Kidney (tissue), 13 donors: ENCODE measurements at regions not wholly inside any gene's neighbourhood (a gene's known extent, or its start where the extent isn't known, plus 50 kb on each side); places are given as distances from the start of the nearest gene placed in this dataset.

Source experiments
- DNase-seq, 5 donors: peaks; one replicate each; pipeline ENCODE4 v3.0.0-alpha.2; 2013 to 2020
- FAIRE-seq: peaks from 2 replicates; lab custom pipeline; 2012; peaks lifted over from hg19 to GRCh38; lab: Jason Lieb, UNC
- H3K27ac ChIP-seq, 2 donors: one replicate each; pipeline ENCODE4 v1.7.0; 2013; ENCODE audit warnings: low read depth in 2 of 2, low read length in 2 of 2, inconsistent platforms in 1 of 2
- H3K27me3 ChIP-seq: one replicate; pipeline ENCODE4 v1.7.1; 2013; ENCODE audit warnings: low read length, inconsistent platforms; ENCODE audit not compliant: control insufficient read depth, insufficient read depth
- H3K36me3 ChIP-seq, 3 donors: one replicate each; pipeline versions ENCODE4 v1.7.0 to v1.7.1; 2013; ENCODE audit warnings: low read length in 3 of 3, control low read depth in 1 of 3, inconsistent platforms in 1 of 3; ENCODE audit not compliant: insufficient read depth in 3 of 3, control insufficient read depth in 2 of 3
- H3K4me1 ChIP-seq, 3 donors: one replicate each; pipeline versions ENCODE4 v1.7.0 to v1.7.1; 2013; ENCODE audit warnings: low read length in 3 of 3, inconsistent platforms in 1 of 3, low read depth in 1 of 3; ENCODE audit not compliant: control insufficient read depth in 2 of 3, insufficient read depth in 2 of 3
- H3K4me3 ChIP-seq, 3 donors: one replicate each; pipeline versions ENCODE4 v1.7.0 to v1.8.1; 2013; ENCODE audit warnings: low read length in 3 of 3, control low read depth in 1 of 3, inconsistent platforms in 1 of 3
- H3K9ac ChIP-seq, 3 donors: one replicate each; pipeline versions ENCODE4 v1.7.0 to v1.7.1; 2013; ENCODE audit warnings: low read length in 3 of 3, control low read depth in 1 of 3, inconsistent platforms in 1 of 3
- H3K9me3 ChIP-seq, 3 donors: one replicate each; pipeline versions ENCODE4 v1.7.0 to v1.7.1; 2013; ENCODE audit warnings: low read length in 3 of 3, control low read depth in 1 of 3, inconsistent platforms in 1 of 3; ENCODE audit not compliant: control insufficient read depth in 2 of 3, insufficient read depth in 1 of 3
- intact Hi-C: fragments of 100-400 bp; cut with DNase I; formaldehyde crosslinking; loops from one replicate; pipeline ENCODE4 v1.11.1; 2022
- TF ChIP-seq, protein P1 (sequence below): IDR thresholded peaks from 3 replicates; pipeline ENCODE4 v1.5.1; 2012; ENCODE audit warnings: mild to moderate bottlenecking, moderate library complexity, borderline replicate concordance; ENCODE audit not compliant: insufficient read depth; ENCODE audit errors: extremely low read depth
- donor health status: control.
- donor health status: control.
- donor health status: control.
- donor health status: control.
- donor health status: control.
- donor health status: DM: yes; HTN: yes; CAD: no.
- donor health status: Normal renal cell carcinoma (clear cell type).

DNA sequence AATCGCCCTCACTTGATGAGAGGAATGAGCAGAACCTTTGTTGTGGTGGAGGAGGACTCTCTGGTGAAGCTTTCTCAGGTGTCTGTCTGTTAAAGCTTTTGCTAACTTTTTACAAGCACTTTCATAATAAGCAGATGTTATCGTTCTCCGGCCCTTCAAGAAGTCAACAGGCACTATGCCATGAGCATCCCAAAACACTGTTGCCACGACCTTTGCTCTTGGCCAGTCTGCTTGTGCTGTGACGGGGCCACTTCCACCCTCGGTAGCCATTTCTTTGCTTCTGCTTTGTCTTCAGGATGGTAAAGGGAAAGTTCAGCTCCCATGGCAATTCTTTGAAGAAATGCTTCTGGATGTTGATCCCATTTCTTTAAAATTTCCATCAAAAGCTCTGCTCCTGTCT lies 93.5 kb upstream of the ANKRD10 start:
- no peak overlapping the region for H3K9ac ChIP-seq
- H3K4me3 ChIP-seq: no peak overlapping the region
- no peaks in the 10 kb centered on the region for H3K27me3 ChIP-seq
- no peaks in the 10 kb centered on the region for H3K9me3 ChIP-seq
- no peaks in the 10 kb centered on the region for H3K36me3 ChIP-seq
- FAIRE-seq: no peak
- DNase-seq: no peak
- intact Hi-C loops: no loop called here
- H3K27ac ChIP-seq: no peak overlapping the region
- peaks cover 0 to 10% (median 4%) of the 10 kb centered on the region in 3 donors for H3K4me1 ChIP-seq
- TF ChIP-seq, protein P1, sequence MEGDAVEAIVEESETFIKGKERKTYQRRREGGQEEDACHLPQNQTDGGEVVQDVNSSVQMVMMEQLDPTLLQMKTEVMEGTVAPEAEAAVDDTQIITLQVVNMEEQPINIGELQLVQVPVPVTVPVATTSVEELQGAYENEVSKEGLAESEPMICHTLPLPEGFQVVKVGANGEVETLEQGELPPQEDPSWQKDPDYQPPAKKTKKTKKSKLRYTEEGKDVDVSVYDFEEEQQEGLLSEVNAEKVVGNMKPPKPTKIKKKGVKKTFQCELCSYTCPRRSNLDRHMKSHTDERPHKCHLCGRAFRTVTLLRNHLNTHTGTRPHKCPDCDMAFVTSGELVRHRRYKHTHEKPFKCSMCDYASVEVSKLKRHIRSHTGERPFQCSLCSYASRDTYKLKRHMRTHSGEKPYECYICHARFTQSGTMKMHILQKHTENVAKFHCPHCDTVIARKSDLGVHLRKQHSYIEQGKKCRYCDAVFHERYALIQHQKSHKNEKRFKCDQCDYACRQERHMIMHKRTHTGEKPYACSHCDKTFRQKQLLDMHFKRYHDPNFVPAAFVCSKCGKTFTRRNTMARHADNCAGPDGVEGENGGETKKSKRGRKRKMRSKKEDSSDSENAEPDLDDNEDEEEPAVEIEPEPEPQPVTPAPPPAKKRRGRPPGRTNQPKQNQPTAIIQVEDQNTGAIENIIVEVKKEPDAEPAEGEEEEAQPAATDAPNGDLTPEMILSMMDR: no peak

DNA sequence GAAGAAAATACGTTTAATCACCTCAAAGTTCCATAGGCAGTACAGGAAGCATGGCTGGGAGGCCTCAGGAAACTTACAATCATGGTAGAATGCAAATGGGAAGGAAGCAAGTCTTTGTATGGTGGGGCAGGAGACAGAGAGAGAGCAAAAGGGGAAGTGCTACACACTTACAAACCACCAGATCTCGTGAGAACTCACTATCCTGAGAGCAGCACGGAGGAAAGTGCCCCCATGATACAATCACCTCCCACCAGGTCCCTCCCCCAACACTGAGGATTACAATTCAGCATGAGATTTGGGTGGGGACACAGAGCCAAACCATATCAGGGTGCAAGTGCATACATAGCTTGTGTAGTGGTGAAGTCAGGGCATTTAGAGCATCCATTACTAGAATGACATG lies 92.3 kb upstream of the ANKRD10 start:
- FAIRE-seq: no peak
- H3K27me3 ChIP-seq: no peaks in the 10 kb centered on the region
- H3K36me3 ChIP-seq: no peaks in the 10 kb centered on the region
- H3K9me3 ChIP-seq: no peaks in the 10 kb centered on the region
- peak overlapping the region in 1 of 2 donors; percentile 93 for H3K27ac ChIP-seq
- H3K9ac ChIP-seq: no peak overlapping the region
- H3K4me1 ChIP-seq: peaks cover 0 to 10% (median 4%) of the 10 kb centered on the region in 3 donors
- DNase-seq: no peak
- H3K4me3 ChIP-seq: no peak overlapping the region
- TF ChIP-seq, protein P1: no peak
- intact Hi-C loops: no loop called here

DNA sequence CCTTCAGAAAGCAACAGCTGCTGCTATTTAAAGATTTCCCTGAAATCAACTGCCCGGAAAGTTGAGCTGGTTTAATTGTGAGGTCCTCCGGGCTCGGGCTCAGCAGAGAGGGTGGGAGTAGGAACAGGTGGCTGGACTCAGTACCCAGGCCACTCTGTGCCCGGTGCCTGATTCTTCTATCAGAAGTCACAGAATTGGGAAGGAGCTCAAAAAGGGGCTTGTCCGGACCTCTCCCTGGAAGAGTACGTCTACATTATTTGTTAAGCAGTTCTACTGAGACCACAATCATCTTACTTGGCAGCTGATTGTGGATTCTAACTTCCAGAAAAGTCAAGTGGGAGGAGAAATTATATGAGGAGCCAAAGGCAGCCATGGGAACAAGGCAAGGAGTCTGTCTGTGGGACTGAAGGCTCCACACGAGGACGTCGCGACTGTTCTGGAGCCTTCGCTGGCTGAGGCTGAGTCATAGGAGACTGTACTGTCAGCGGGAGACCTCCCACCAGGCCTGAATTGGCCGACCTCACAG lies 91.7 kb upstream of the ANKRD10 start:
- DNase-seq (peak in 4 of 5 donors; percentile 16 to 93 (median 62)), FAIRE-seq (no peak)
- TF ChIP-seq, protein P1: no peak
- no peaks in the 10 kb centered on the region for H3K36me3 ChIP-seq
- no peak overlapping the region for H3K4me3 ChIP-seq
- H3K9me3 ChIP-seq: no peaks in the 10 kb centered on the region
- intact Hi-C loops: no loop called here
- peak overlapping the region in 1 of 3 donors; percentile 25 for H3K9ac ChIP-seq
- no peaks in the 10 kb centered on the region for H3K27me3 ChIP-seq
- peak overlapping the region; percentile 79 to 93 for H3K27ac ChIP-seq
- peaks cover 0 to 10% (median 4%) of the 10 kb centered on the region in 3 donors for H3K4me1 ChIP-seq
